ENCODE measurements at regions not wholly inside any gene's neighbourhood (a gene's known extent, or its start where the extent isn't known, plus 50 kb on each side); places are given as distances from the start of the nearest gene placed in this dataset.

GRCh38 chr2:57615855-57616556 is 430.6 kb upstream of the VRK2 start:
- no peak for TF ChIP-seq CTCF (IDR thresholded peaks at IDR 0.05)
- TF ChIP-seq POLR2A (IDR thresholded peaks at IDR 0.05) = no peak
